DND-41 (cell line): ENCODE measurements at regions not wholly inside any gene's neighbourhood (a gene's known extent, or its start where the extent isn't known, plus 50 kb on each side); places are given as distances from the start of the nearest gene placed in this dataset.

Source experiments
- EZH2 ChIP-seq: IDR thresholded peaks from 3 replicates; pipeline ENCODE4 v1.6.1; 2012; ENCODE audit warnings: borderline replicate concordance, low read depth, mild to moderate bottlenecking, moderate library complexity, low read length, inconsistent platforms; ENCODE audit not compliant: severe bottlenecking
- TF ChIP-seq, protein P1 (sequence below): IDR thresholded peaks from 2 replicates; pipeline ENCODE4 v1.5.1; 2012; ENCODE audit warnings: borderline replicate concordance, low read length, moderate library complexity, mild to moderate bottlenecking; ENCODE audit not compliant: poor library complexity, severe bottlenecking; ENCODE audit errors: extremely low read depth

DNA sequence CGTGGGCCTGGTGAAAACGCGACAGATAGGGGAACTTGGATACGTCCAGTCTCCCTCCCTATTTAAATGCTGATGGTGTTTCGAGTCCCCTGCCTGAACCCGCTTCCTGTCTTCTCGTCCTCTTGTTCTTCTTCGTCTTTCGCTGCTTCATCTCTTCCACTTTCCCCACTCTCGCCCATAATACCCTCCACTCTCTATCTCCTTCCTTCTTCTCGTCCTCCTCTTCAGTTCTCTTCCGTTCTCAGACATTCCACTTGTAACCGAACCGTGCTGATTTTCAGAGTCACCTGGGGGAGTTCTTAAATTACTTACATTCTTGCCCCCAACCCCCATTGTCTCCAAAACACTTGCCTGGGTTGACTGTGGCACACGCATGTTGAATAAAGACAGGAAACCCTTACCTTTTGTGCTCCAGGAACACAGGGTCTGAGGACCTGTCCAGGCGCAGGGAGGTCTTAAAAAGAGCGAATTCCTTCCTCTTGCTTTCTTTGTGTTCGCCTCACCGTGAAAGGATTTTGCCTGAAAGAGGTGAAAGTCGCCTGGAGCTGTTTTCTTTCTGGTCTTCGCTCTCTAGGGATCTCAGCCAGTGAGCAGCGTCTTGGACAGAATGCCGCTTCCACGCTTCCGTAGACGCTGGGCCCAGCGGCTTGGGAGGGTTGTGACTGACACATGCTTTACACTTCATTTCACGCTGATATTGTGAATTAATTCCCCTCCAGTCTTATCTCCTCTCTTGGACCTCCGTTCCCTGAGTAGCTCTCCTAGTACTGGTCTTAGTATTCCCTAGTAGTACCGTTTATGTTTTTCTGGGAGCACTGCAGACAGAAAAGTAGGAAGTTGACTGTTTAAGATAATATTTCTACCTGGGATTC, 184.0 kb downstream of the GPX5 start:
- TF ChIP-seq EZH2 = no peak
- TF ChIP-seq, protein P1, sequence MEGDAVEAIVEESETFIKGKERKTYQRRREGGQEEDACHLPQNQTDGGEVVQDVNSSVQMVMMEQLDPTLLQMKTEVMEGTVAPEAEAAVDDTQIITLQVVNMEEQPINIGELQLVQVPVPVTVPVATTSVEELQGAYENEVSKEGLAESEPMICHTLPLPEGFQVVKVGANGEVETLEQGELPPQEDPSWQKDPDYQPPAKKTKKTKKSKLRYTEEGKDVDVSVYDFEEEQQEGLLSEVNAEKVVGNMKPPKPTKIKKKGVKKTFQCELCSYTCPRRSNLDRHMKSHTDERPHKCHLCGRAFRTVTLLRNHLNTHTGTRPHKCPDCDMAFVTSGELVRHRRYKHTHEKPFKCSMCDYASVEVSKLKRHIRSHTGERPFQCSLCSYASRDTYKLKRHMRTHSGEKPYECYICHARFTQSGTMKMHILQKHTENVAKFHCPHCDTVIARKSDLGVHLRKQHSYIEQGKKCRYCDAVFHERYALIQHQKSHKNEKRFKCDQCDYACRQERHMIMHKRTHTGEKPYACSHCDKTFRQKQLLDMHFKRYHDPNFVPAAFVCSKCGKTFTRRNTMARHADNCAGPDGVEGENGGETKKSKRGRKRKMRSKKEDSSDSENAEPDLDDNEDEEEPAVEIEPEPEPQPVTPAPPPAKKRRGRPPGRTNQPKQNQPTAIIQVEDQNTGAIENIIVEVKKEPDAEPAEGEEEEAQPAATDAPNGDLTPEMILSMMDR = no peak
